HCT116 (cell line): ENCODE measurements at regions not wholly inside any gene's neighbourhood (a gene's known extent, or its start where the extent isn't known, plus 50 kb on each side); places are given as distances from the start of the nearest gene placed in this dataset.

Experiments used
- ATAC-seq: fragments of 200-7000 bp; cut with Tn5 transposase; 2 replicates; pipeline ENCODE4 v1.9.1; 2020; ENCODE audit warnings: mild to moderate bottlenecking, moderate library complexity
- BruUV-seq: library from RNA; stranded (reverse); fragments of 400-500 nt; replicated peaks from 2 replicates; lab custom pipeline; 2021; lab: Mats Ljungman, UMichigan
- CTCF ChIA-PET: fragments of 300-600 bp; sonication (Branson Sonifier 250); formaldehyde crosslinking; loops from one replicate; lab custom pipeline; 2021; ENCODE audit warnings: antibody characterized with exemption; lab: Charles Lee
- POLR2A ChIA-PET: fragments of 300-600, 350-600 bp; sonication (Branson Sonifier 250); formaldehyde crosslinking; loops from one replicate; lab custom pipeline; 2021; ENCODE audit warnings: antibody characterized with exemption; lab: Charles Lee
- RAD21 ChIA-PET, 2 experiments: fragments of 300-600 bp; sonication (Branson Sonifier 250); formaldehyde crosslinking; loops; one replicate each; lab custom pipeline; 2023; ENCODE audit warnings: low total read pairs in 2 of 2; ENCODE audit not compliant: uncharacterized antibody in 2 of 2, unreplicated experiment in 2 of 2, low non-redundant PET in 1 of 2; lab: Charles Lee
- DNase-seq: peaks from one replicate; pipeline ENCODE4 v3.0.0-alpha.2; 2010; ENCODE audit warnings: low read depth, low spot score
- H2AFZ ChIP-seq: fragments of 200-600 bp; shearing (Covaris generic), sonication (generic); 2 replicates; pipeline ENCODE4 v1.6.1; 2017; ENCODE audit warnings: low read depth, mixed run types, mixed read lengths, antibody characterized with exemption, low read length; ENCODE audit not compliant: poor library complexity, severe bottlenecking
- H3K27ac ChIP-seq: 2 replicates; pipeline ENCODE4 v1.5.1; 2012; ENCODE audit warnings: low read depth, low read length
- H3K27me3 ChIP-seq: fragments of 200-600 bp; sonication (generic); 2 replicates; pipeline ENCODE4 v1.6.1; 2016; ENCODE audit warnings: mixed run types, low read length, mixed read lengths; ENCODE audit not compliant: insufficient read depth
- H3K36me3 ChIP-seq, 2 experiments: fragments of 200-500 bp in 1 of 2; fragments of 200-600 bp in 1 of 2; sonication (Bioruptor generic) in 1 of 2; sonication (generic) in 1 of 2; 2 replicates each; pipeline versions ENCODE4 v1.5.1 to v1.6.1; 2014 to 2016; ENCODE audit warnings: low read length in 2 of 2, inconsistent platforms in 1 of 2, mixed read lengths in 1 of 2, mixed run types in 1 of 2; ENCODE audit not compliant: insufficient read depth in 2 of 2, control insufficient read depth in 1 of 2
- H3K4me1 ChIP-seq, 2 experiments: fragments of 200-600 bp in 1 of 2; sonication (generic) in 1 of 2; 2 replicates each; pipeline versions ENCODE4 v1.5.1 to v1.6.1; 2012 to 2017; ENCODE audit warnings: low read length in 2 of 2, inconsistent platforms in 1 of 2, mild to moderate bottlenecking in 1 of 2, mixed read lengths in 1 of 2, mixed run types in 1 of 2, moderate library complexity in 1 of 2; ENCODE audit not compliant: insufficient read depth in 2 of 2, control insufficient read depth in 1 of 2
- H3K4me2 ChIP-seq: fragments of 200-600 bp; sonication (generic); 2 replicates; pipeline ENCODE4 v1.6.1; 2017; ENCODE audit warnings: mixed run types, low read length, mixed read lengths
- H3K4me3 ChIP-seq, 2 experiments: fragments of 200-600 bp in 1 of 2; sonication (generic) in 1 of 2; replicated peaks in 1 of 2; 2 replicates each; pipeline ENCODE4 v1.5.1; 2011 to 2016; ENCODE audit warnings: low read length in 2 of 2, control low read depth in 1 of 2, low read depth in 1 of 2, mild to moderate bottlenecking in 1 of 2, mixed read lengths in 1 of 2, mixed run types in 1 of 2
- H3K79me2 ChIP-seq: fragments of 200-600 bp; sonication (generic); 2 replicates; pipeline ENCODE4 v1.6.1; 2017; ENCODE audit warnings: mild to moderate bottlenecking, mixed run types, low read length, moderate library complexity, mixed read lengths; ENCODE audit not compliant: insufficient read depth
- H3K9ac ChIP-seq: fragments of 200-600 bp; sonication (generic); 2 replicates; pipeline ENCODE4 v1.6.1; 2016; ENCODE audit warnings: low read length, mixed read lengths
- H3K9me2 ChIP-seq: fragments of 200-600 bp; sonication (generic), shearing (Covaris generic); 2 replicates; pipeline ENCODE4 v1.6.1; 2017; ENCODE audit warnings: mixed run types, mild to moderate bottlenecking, moderate library complexity; ENCODE audit not compliant: insufficient read depth
- H3K9me3 ChIP-seq, 2 experiments: fragments of 200-500 bp in 1 of 2; fragments of 200-600 bp in 1 of 2; sonication (Bioruptor generic) in 1 of 2; sonication (generic) in 1 of 2; 2 replicates each; pipeline ENCODE4 v1.6.1; 2014 to 2017; ENCODE audit warnings: low read length in 2 of 2, mixed read lengths in 2 of 2, inconsistent platforms in 1 of 2, low read depth in 1 of 2, mild to moderate bottlenecking in 1 of 2, mixed run types in 1 of 2, moderate library complexity in 1 of 2; ENCODE audit not compliant: control insufficient read depth in 1 of 2, insufficient read depth in 1 of 2
- H4K20me1 ChIP-seq: fragments of 200-600 bp; sonication (generic), shearing (Covaris generic); 2 replicates; pipeline ENCODE4 v1.6.1; 2017; ENCODE audit warnings: mixed run types, mild to moderate bottlenecking, moderate library complexity; ENCODE audit not compliant: insufficient read depth
- ATF3 ChIP-seq: IDR thresholded peaks from 2 replicates; pipeline ENCODE4 v1.6.1; 2012
- CBX3 ChIP-seq: IDR thresholded peaks from 2 replicates; pipeline ENCODE4 v1.6.1; 2012; ENCODE audit warnings: low read depth
- CEBPB ChIP-seq: IDR thresholded peaks from 2 replicates; pipeline ENCODE4 v1.6.1; 2012; ENCODE audit warnings: low read depth
- EGR1 ChIP-seq: IDR thresholded peaks from 2 replicates; pipeline ENCODE4 v1.6.1; 2012; ENCODE audit warnings: low read depth
- ELF1 ChIP-seq: IDR thresholded peaks from 2 replicates; pipeline ENCODE4 v1.6.1; 2012; ENCODE audit warnings: low read depth, borderline replicate concordance
- EZH2 ChIP-seq: fragments of 200-600 bp; sonication (generic); IDR thresholded peaks from 2 replicates; pipeline ENCODE4 v1.6.1; 2017; ENCODE audit warnings: antibody characterized with exemption, mixed run types
- FOSL1 ChIP-seq: IDR thresholded peaks from 2 replicates; pipeline ENCODE4 v1.6.1; 2012; ENCODE audit warnings: low read depth
- POLR2A ChIP-seq: IDR thresholded peaks from 2 replicates; pipeline ENCODE4 v1.7.0; 2011; ENCODE audit warnings: borderline replicate concordance; ENCODE audit not compliant: insufficient read depth, insufficient read length; ENCODE audit errors: extremely low read depth
- REST ChIP-seq: IDR thresholded peaks from 2 replicates; pipeline ENCODE4 v1.6.1; 2012; ENCODE audit warnings: low read depth
- SRF ChIP-seq: IDR thresholded peaks from 2 replicates; pipeline ENCODE4 v1.6.1; 2012; ENCODE audit warnings: low read depth
- YY1 ChIP-seq: IDR thresholded peaks from 2 replicates; pipeline ENCODE4 v1.6.1; 2011; ENCODE audit warnings: low read length, low read depth, moderate library complexity, mild to moderate bottlenecking; ENCODE audit not compliant: insufficient replicate concordance; ENCODE audit errors: extremely low read depth
- ZFX ChIP-seq: fragments of 450-650 bp; IDR thresholded peaks from 2 replicates; pipeline ENCODE4 v1.6.1; 2017
- intact Hi-C: fragments of 100-400 bp; cut with micrococcal nuclease; formaldehyde crosslinking; loops from 2 replicates; pipeline ENCODE4 v1.10.0; 2022
- TF ChIP-seq, protein P1 (sequence below), 3 experiments: fragments of 200-600 bp in 1 of 3; sonication (generic) in 1 of 3; IDR thresholded peaks in 2 of 3; conservative IDR thresholded peaks in 1 of 3; 2 replicates each; pipeline ENCODE4 v1.5.1; 2012 to 2017; ENCODE audit warnings: low read depth in 2 of 3, low read length in 2 of 3, antibody characterized with exemption in 1 of 3, borderline replicate concordance in 1 of 3, control low read depth in 1 of 3, mild to moderate bottlenecking in 1 of 3, mixed read lengths in 1 of 3, mixed run types in 1 of 3, moderate library complexity in 1 of 3; ENCODE audit not compliant: insufficient read depth in 1 of 3
- TF ChIP-seq, protein P2 (sequence below): IDR thresholded peaks from 2 replicates; pipeline ENCODE4 v1.6.1; 2011; ENCODE audit warnings: mild to moderate bottlenecking, low read length, moderate library complexity; ENCODE audit not compliant: insufficient replicate concordance; ENCODE audit errors: extremely low read depth
- TF ChIP-seq, protein P3 (sequence below): IDR thresholded peaks from 2 replicates; pipeline ENCODE4 v1.6.1; 2012

DNA sequence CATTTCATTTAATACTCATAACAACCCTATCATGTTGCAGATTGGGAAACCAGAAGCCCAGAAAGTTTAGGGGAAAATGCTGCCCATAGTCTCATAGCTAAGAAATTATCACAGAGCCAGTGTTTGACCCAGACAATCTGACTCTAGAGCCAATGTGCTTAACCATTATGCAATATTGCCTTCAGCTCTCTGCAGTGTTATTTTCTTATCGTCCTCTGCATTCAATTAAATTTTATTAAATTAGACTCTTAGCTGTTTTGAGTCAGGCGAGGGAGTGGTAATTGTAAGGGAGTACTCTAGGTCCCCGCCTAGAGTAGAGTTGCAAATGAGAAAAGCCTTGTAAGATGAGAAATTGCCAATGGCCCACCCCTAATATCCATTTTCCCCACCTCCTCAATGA lies 191.1 kb downstream of the TTLL7 start:
- DNase-seq, result no peak
- ATAC-seq, result no peak
- intact Hi-C loops, result no loop called here
- no peak overlapping the region for H2AFZ ChIP-seq
- no peak overlapping the region for H3K27ac ChIP-seq
- no peak overlapping the region for H3K4me3 ChIP-seq
- ChIA-PET RAD21 (no interaction called here), CTCF (no interaction called here), POLR2A (no interaction called here)
- H3K4me1 ChIP-seq, result no peaks in the 10 kb centered on the region
- no peaks in the 10 kb centered on the region for H4K20me1 ChIP-seq
- BruUV-seq, result no TSS peak
- H3K9me2 ChIP-seq, result no peaks in the 10 kb centered on the region
- H3K79me2 ChIP-seq, result no peaks in the 10 kb centered on the region
- no peak for TF ChIP-seq CBX3
- TF ChIP-seq REST, result no peak
- no peak for TF ChIP-seq YY1
- H3K36me3 ChIP-seq, result no peaks in the 10 kb centered on the region
- no peaks in the 10 kb centered on the region for H3K9me3 ChIP-seq
- no peak overlapping the region for H3K9ac ChIP-seq
- H3K27me3 ChIP-seq, result no peaks in the 10 kb centered on the region
- H3K4me2 ChIP-seq, result no peak overlapping the region

- no peak overlapping the region for H3K4me2 ChIP-seq
- CTCF ChIA-PET, result no interaction called here
- H3K79me2 ChIP-seq, result no peaks in the 10 kb centered on the region
- no peaks in the 10 kb centered on the region for H3K9me2 ChIP-seq
- H3K27ac ChIP-seq, result no peak overlapping the region
- no peaks in the 10 kb centered on the region for H3K27me3 ChIP-seq
- RAD21 ChIA-PET, result no interaction called here
- H3K36me3 ChIP-seq, result no peaks in the 10 kb centered on the region
- POLR2A ChIA-PET, result no interaction called here
- no peak overlapping the region for H2AFZ ChIP-seq
- no TSS peak for BruUV-seq
- no peaks in the 10 kb centered on the region for H3K4me1 ChIP-seq
- no peaks in the 10 kb centered on the region for H4K20me1 ChIP-seq
- H3K9ac ChIP-seq, result no peak overlapping the region
- no peaks in the 10 kb centered on the region for H3K9me3 ChIP-seq
- ATAC-seq, result no peak
- DNase-seq, result no peak
- intact Hi-C loops, result no loop called here
- H3K4me3 ChIP-seq, result no peak overlapping the region
- no peak for TF ChIP-seq ATF3
- TF ChIP-seq ELF1, result no peak
- TF ChIP-seq EGR1, result no peak
- no peak for TF ChIP-seq SRF
- TF ChIP-seq ZFX, result no peak
- TF ChIP-seq, protein P1, sequence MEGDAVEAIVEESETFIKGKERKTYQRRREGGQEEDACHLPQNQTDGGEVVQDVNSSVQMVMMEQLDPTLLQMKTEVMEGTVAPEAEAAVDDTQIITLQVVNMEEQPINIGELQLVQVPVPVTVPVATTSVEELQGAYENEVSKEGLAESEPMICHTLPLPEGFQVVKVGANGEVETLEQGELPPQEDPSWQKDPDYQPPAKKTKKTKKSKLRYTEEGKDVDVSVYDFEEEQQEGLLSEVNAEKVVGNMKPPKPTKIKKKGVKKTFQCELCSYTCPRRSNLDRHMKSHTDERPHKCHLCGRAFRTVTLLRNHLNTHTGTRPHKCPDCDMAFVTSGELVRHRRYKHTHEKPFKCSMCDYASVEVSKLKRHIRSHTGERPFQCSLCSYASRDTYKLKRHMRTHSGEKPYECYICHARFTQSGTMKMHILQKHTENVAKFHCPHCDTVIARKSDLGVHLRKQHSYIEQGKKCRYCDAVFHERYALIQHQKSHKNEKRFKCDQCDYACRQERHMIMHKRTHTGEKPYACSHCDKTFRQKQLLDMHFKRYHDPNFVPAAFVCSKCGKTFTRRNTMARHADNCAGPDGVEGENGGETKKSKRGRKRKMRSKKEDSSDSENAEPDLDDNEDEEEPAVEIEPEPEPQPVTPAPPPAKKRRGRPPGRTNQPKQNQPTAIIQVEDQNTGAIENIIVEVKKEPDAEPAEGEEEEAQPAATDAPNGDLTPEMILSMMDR (IDR thresholded peaks at IDR 0.05 in 2 of 3, conservative IDR thresholded peaks at IDR 0.05 in 1 of 3; ENCODE audit: borderline replicate concordance in 1 of 3, insufficient read depth in 1 of 3, low read depth in 2 of 3, low read length in 2 of 3), result no peak
- TF ChIP-seq POLR2A, result no peak
- no peak for TF ChIP-seq FOSL1
- no peak for TF ChIP-seq EZH2
- no peak for TF ChIP-seq CEBPB
- TF ChIP-seq, protein P2, sequence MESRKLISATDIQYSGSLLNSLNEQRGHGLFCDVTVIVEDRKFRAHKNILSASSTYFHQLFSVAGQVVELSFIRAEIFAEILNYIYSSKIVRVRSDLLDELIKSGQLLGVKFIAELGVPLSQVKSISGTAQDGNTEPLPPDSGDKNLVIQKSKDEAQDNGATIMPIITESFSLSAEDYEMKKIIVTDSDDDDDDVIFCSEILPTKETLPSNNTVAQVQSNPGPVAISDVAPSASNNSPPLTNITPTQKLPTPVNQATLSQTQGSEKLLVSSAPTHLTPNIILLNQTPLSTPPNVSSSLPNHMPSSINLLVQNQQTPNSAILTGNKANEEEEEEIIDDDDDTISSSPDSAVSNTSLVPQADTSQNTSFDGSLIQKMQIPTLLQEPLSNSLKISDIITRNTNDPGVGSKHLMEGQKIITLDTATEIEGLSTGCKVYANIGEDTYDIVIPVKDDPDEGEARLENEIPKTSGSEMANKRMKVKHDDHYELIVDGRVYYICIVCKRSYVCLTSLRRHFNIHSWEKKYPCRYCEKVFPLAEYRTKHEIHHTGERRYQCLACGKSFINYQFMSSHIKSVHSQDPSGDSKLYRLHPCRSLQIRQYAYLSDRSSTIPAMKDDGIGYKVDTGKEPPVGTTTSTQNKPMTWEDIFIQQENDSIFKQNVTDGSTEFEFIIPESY, result no peak
- TF ChIP-seq, protein P3, sequence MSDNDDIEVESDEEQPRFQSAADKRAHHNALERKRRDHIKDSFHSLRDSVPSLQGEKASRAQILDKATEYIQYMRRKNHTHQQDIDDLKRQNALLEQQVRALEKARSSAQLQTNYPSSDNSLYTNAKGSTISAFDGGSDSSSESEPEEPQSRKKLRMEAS, result no peak
Measured at GRCh38 chr1:83807231-83807630, 191.7 kb downstream of the TTLL7 start.
